ENCODE measurements at regions not wholly inside any gene's neighbourhood (a gene's known extent, or its start where the extent isn't known, plus 50 kb on each side); places are given as distances from the start of the nearest gene placed in this dataset.

- no peak overlapping the region for H3K9ac ChIP-seq (ENCODE audit: low read length)
- H4K8ac ChIP-seq (ENCODE audit: low read depth, low read length): no peak overlapping the region
- H3K4me2 ChIP-seq (ENCODE audit: low read length): no peak overlapping the region
- no peaks in the 10 kb centered on the region for H3K27me3 ChIP-seq (ENCODE audit: insufficient read depth, low read length, poor library complexity)
- H3K18ac ChIP-seq (ENCODE audit: low read length): no peak overlapping the region
- H3K4me3 ChIP-seq (ENCODE audit: low read length): no peak overlapping the region
- no peaks in the 10 kb centered on the region for H3K79me1 ChIP-seq (ENCODE audit: low read length)
- no peak overlapping the region for H3K27ac ChIP-seq (ENCODE audit: low read depth, low read length)
- no CpG with 5 or more reads among the region's 5 CpGs for WGBS (ENCODE audit: extremely low coverage, insufficient coverage, low lambda C conversion rate)
- DNase-seq: no peak
- H3K23ac ChIP-seq (ENCODE audit: low read length): no peak overlapping the region
- H3K4me1 ChIP-seq (ENCODE audit: control insufficient read depth, low read depth, low read length): no peaks in the 10 kb centered on the region
- H3K4ac ChIP-seq (ENCODE audit: low read depth, low read length): no peak overlapping the region
- H3K56ac ChIP-seq (ENCODE audit: low read length): no peak overlapping the region
- H3K36me3 ChIP-seq (ENCODE audit: control insufficient read depth, insufficient read depth, low read length): no peaks in the 10 kb centered on the region
- no peak overlapping the region for H2BK120ac ChIP-seq (ENCODE audit: low read depth, low read length)
- no peak overlapping the region for H4K5ac ChIP-seq (ENCODE audit: low read length)
- no peak overlapping the region for H2BK5ac ChIP-seq (ENCODE audit: low read length)
- H2AK5ac ChIP-seq (ENCODE audit: low read length): no peak overlapping the region
- no peak overlapping the region for H2BK15ac ChIP-seq (replicated peaks; ENCODE audit: low read depth)
- no peaks in the 10 kb centered on the region for H3K79me2 ChIP-seq (ENCODE audit: control insufficient read depth, insufficient read depth, low read length)
Measured at GRCh38 chr21:26674323-26674722, 101.2 kb upstream of the CYYR1 start.

GRCh38 chr21:26669215-26669764, 96.2 kb upstream of the CYYR1 start:
- Histone ChIP-seq H2BK5ac (ENCODE audit: low read length) (no peak overlapping the region), H3K27me3 (ENCODE audit: insufficient read depth, low read length, poor library complexity) (no peaks in the 10 kb centered on the region), H3K27ac (ENCODE audit: low read depth, low read length) (no peak overlapping the region), H3K36me3 (ENCODE audit: control insufficient read depth, insufficient read depth, low read length) (no peaks in the 10 kb centered on the region), H4K5ac (ENCODE audit: low read length) (no peak overlapping the region), H2AK5ac (ENCODE audit: low read length) (no peak overlapping the region), H4K8ac (ENCODE audit: low read depth, low read length) (no peak overlapping the region), H3K56ac (ENCODE audit: low read length) (no peak overlapping the region), H3K9ac (ENCODE audit: low read length) (no peak overlapping the region), H3K23ac (ENCODE audit: low read length) (no peak overlapping the region), H3K79me1 (ENCODE audit: low read length) (no peaks in the 10 kb centered on the region), H3K4me1 (ENCODE audit: control insufficient read depth, low read depth, low read length) (no peaks in the 10 kb centered on the region), H3K18ac (ENCODE audit: low read length) (no peak overlapping the region), H2BK15ac (replicated peaks; ENCODE audit: low read depth) (no peak overlapping the region), H2BK120ac (ENCODE audit: low read depth, low read length) (no peak overlapping the region), H3K79me2 (ENCODE audit: control insufficient read depth, insufficient read depth, low read length) (no peaks in the 10 kb centered on the region), H3K4ac (ENCODE audit: low read depth, low read length) (no peak overlapping the region), H3K4me2 (ENCODE audit: low read length) (no peak overlapping the region), H3K4me3 (ENCODE audit: low read length) (no peak overlapping the region)
- WGBS (ENCODE audit: extremely low coverage, insufficient coverage, low lambda C conversion rate): no CpG with 5 or more reads among the region's 4 CpGs
- DNase-seq: no peak

- H3K4me1 ChIP-seq (ENCODE audit: control insufficient read depth, low read depth, low read length): no peaks in the 10 kb centered on the region
- no peaks in the 10 kb centered on the region for H3K27me3 ChIP-seq (ENCODE audit: insufficient read depth, low read length, poor library complexity)
- no peak overlapping the region for H3K18ac ChIP-seq (ENCODE audit: low read length)
- H2BK5ac ChIP-seq (ENCODE audit: low read length): no peak overlapping the region
- no peak overlapping the region for H4K5ac ChIP-seq (ENCODE audit: low read length)
- no peak overlapping the region for H3K56ac ChIP-seq (ENCODE audit: low read length)
- peak overlapping the region; percentile 13 for H4K8ac ChIP-seq (ENCODE audit: low read depth, low read length)
- H3K36me3 ChIP-seq (ENCODE audit: control insufficient read depth, insufficient read depth, low read length): no peaks in the 10 kb centered on the region
- no peak overlapping the region for H2BK120ac ChIP-seq (ENCODE audit: low read depth, low read length)
- H3K23ac ChIP-seq (ENCODE audit: low read length): no peak overlapping the region
- no peak overlapping the region for H3K9ac ChIP-seq (ENCODE audit: low read length)
- no peak overlapping the region for H3K4me3 ChIP-seq (ENCODE audit: low read length)
- WGBS (ENCODE audit: extremely low coverage, insufficient coverage, low lambda C conversion rate): no CpG with 5 or more reads among the region's 4 CpGs
- no peaks in the 10 kb centered on the region for H3K79me1 ChIP-seq (ENCODE audit: low read length)
- no peak overlapping the region for H3K4me2 ChIP-seq (ENCODE audit: low read length)
- H3K79me2 ChIP-seq (ENCODE audit: control insufficient read depth, insufficient read depth, low read length): no peaks in the 10 kb centered on the region
- H2BK15ac ChIP-seq (replicated peaks; ENCODE audit: low read depth): no peak overlapping the region
- H3K27ac ChIP-seq (ENCODE audit: low read depth, low read length): no peak overlapping the region
- no peak for DNase-seq
- no peak overlapping the region for H3K4ac ChIP-seq (ENCODE audit: low read depth, low read length)
- H2AK5ac ChIP-seq (ENCODE audit: low read length): no peak overlapping the region
Measured at GRCh38 chr21:26659757-26660156, 86.7 kb upstream of the CYYR1 start.

GRCh38 chr21:26659182-26659581, 86.1 kb upstream of the CYYR1 start:
- no peak overlapping the region for H2BK15ac ChIP-seq (replicated peaks; ENCODE audit: low read depth)
- H3K18ac ChIP-seq (ENCODE audit: low read length): no peak overlapping the region
- H3K36me3 ChIP-seq (ENCODE audit: control insufficient read depth, insufficient read depth, low read length): no peaks in the 10 kb centered on the region
- H3K9ac ChIP-seq (ENCODE audit: low read length): no peak overlapping the region
- H4K5ac ChIP-seq (ENCODE audit: low read length): no peak overlapping the region
- WGBS (ENCODE audit: extremely low coverage, insufficient coverage, low lambda C conversion rate): no CpG with 5 or more reads among the region's 1 CpG
- DNase-seq: peak; percentile 4
- no peaks in the 10 kb centered on the region for H3K79me2 ChIP-seq (ENCODE audit: control insufficient read depth, insufficient read depth, low read length)
- no peak overlapping the region for H2BK5ac ChIP-seq (ENCODE audit: low read length)
- no peak overlapping the region for H2BK120ac ChIP-seq (ENCODE audit: low read depth, low read length)
- H3K4me1 ChIP-seq (ENCODE audit: control insufficient read depth, low read depth, low read length): no peaks in the 10 kb centered on the region
- H3K23ac ChIP-seq (ENCODE audit: low read length): no peak overlapping the region
- no peak overlapping the region for H3K4me3 ChIP-seq (ENCODE audit: low read length)
- H3K4me2 ChIP-seq (ENCODE audit: low read length): no peak overlapping the region
- no peaks in the 10 kb centered on the region for H3K27me3 ChIP-seq (ENCODE audit: insufficient read depth, low read length, poor library complexity)
- H3K56ac ChIP-seq (ENCODE audit: low read length): no peak overlapping the region
- H3K27ac ChIP-seq (ENCODE audit: low read depth, low read length): no peak overlapping the region
- no peaks in the 10 kb centered on the region for H3K79me1 ChIP-seq (ENCODE audit: low read length)
- H2AK5ac ChIP-seq (ENCODE audit: low read length): no peak overlapping the region
- no peak overlapping the region for H4K8ac ChIP-seq (ENCODE audit: low read depth, low read length)
- no peak overlapping the region for H3K4ac ChIP-seq (ENCODE audit: low read depth, low read length)

GRCh38 chr21:26655460-26655859, 82.4 kb upstream of the CYYR1 start:
- WGBS (ENCODE audit: extremely low coverage, insufficient coverage, low lambda C conversion rate): no CpG with 5 or more reads among the region's 6 CpGs
- no peaks in the 10 kb centered on the region for H3K36me3 ChIP-seq (ENCODE audit: control insufficient read depth, insufficient read depth, low read length)

GRCh38 chr21:26653430-26653829, 80.3 kb upstream of the CYYR1 start:
- H3K4me1 ChIP-seq (ENCODE audit: control insufficient read depth, low read depth, low read length): no peaks in the 10 kb centered on the region
- no peak overlapping the region for H2BK5ac ChIP-seq (ENCODE audit: low read length)
- H2BK15ac ChIP-seq (replicated peaks; ENCODE audit: low read depth): no peak overlapping the region
- DNase-seq: no peak
- H3K27me3 ChIP-seq (ENCODE audit: insufficient read depth, low read length, poor library complexity): no peaks in the 10 kb centered on the region
- H2BK120ac ChIP-seq (ENCODE audit: low read depth, low read length): no peak overlapping the region
- H3K4me3 ChIP-seq (ENCODE audit: low read length): no peak overlapping the region
- no peaks in the 10 kb centered on the region for H3K36me3 ChIP-seq (ENCODE audit: control insufficient read depth, insufficient read depth, low read length)
- no peaks in the 10 kb centered on the region for H3K79me1 ChIP-seq (ENCODE audit: low read length)
- H4K5ac ChIP-seq (ENCODE audit: low read length): no peak overlapping the region
- whole genome bisulfite sequencing (ENCODE audit: extremely low coverage, insufficient coverage, low lambda C conversion rate): no CpG with 5 or more reads among the region's 5 CpGs
- H3K23ac ChIP-seq (ENCODE audit: low read length): no peak overlapping the region
- no peaks in the 10 kb centered on the region for H3K79me2 ChIP-seq (ENCODE audit: control insufficient read depth, insufficient read depth, low read length)
- no peak overlapping the region for H3K4ac ChIP-seq (ENCODE audit: low read depth, low read length)
- no peak overlapping the region for H3K4me2 ChIP-seq (ENCODE audit: low read length)
- no peak overlapping the region for H2AK5ac ChIP-seq (ENCODE audit: low read length)
- H3K56ac ChIP-seq (ENCODE audit: low read length): no peak overlapping the region
- H3K9ac ChIP-seq (ENCODE audit: low read length): no peak overlapping the region
- no peak overlapping the region for H3K18ac ChIP-seq (ENCODE audit: low read length)
- H4K8ac ChIP-seq (ENCODE audit: low read depth, low read length): no peak overlapping the region
- no peak overlapping the region for H3K27ac ChIP-seq (ENCODE audit: low read depth, low read length)

More at GRCh38 chr21:26655460-26655859, 82.4 kb upstream of the CYYR1 start:
- Histone ChIP-seq H3K27ac (ENCODE audit: low read depth, low read length) (no peak overlapping the region), H3K56ac (ENCODE audit: low read length) (no peak overlapping the region), H3K27me3 (ENCODE audit: insufficient read depth, low read length, poor library complexity) (no peaks in the 10 kb centered on the region), H4K5ac (ENCODE audit: low read length) (no peak overlapping the region), H3K18ac (ENCODE audit: low read length) (no peak overlapping the region), H3K23ac (ENCODE audit: low read length) (no peak overlapping the region), H2BK120ac (ENCODE audit: low read depth, low read length) (no peak overlapping the region), H2AK5ac (ENCODE audit: low read length) (no peak overlapping the region), H2BK15ac (replicated peaks; ENCODE audit: low read depth) (no peak overlapping the region), H3K4me2 (ENCODE audit: low read length) (no peak overlapping the region), H3K79me1 (ENCODE audit: low read length) (no peaks in the 10 kb centered on the region), H2BK5ac (ENCODE audit: low read length) (no peak overlapping the region), H3K9ac (ENCODE audit: low read length) (no peak overlapping the region), H4K8ac (ENCODE audit: low read depth, low read length) (no peak overlapping the region), H3K4ac (ENCODE audit: low read depth, low read length) (no peak overlapping the region), H3K4me3 (ENCODE audit: low read length) (no peak overlapping the region), H3K4me1 (ENCODE audit: control insufficient read depth, low read depth, low read length) (no peaks in the 10 kb centered on the region), H3K79me2 (ENCODE audit: control insufficient read depth, insufficient read depth, low read length) (no peaks in the 10 kb centered on the region)
- DNase-seq: no peak

All from mesendoderm (in vitro differentiated cells).